Colonic mucosa (tissue), 4 donors: ENCODE measurements at regions not wholly inside any gene's neighbourhood (a gene's known extent, or its start where the extent isn't known, plus 50 kb on each side); places are given as distances from the start of the nearest gene placed in this dataset.

ENCODE experiments used
- DNase-seq: peaks from one replicate; pipeline ENCODE4 v3.0.0-alpha.2; 2020
- H3K27ac ChIP-seq: fragments of 200-600 bp; one replicate; pipeline ENCODE4 v1.8.0; 2021
- H3K27me3 ChIP-seq: fragments of 200-600 bp; one replicate; pipeline ENCODE4 v1.8.0; 2021
- H3K36me3 ChIP-seq: fragments of 200-600 bp; one replicate; pipeline ENCODE4 v1.8.0; 2021
- H3K4me1 ChIP-seq: fragments of 200-600 bp; one replicate; pipeline ENCODE4 v1.8.0; 2021; ENCODE audit warnings: mild to moderate bottlenecking
- H3K4me3 ChIP-seq: fragments of 200-600 bp; one replicate; pipeline ENCODE4 v1.8.0; 2021
- H3K9ac ChIP-seq, 2 donors: one replicate each; pipeline ENCODE4 v1.7.0; 2013; ENCODE audit warnings: control low read depth in 2 of 2, low read depth in 2 of 2, low read length in 2 of 2
- H3K9me3 ChIP-seq: fragments of 200-600 bp; one replicate; pipeline ENCODE4 v1.8.0; 2021
- intact Hi-C: fragments of 100-400 bp; cut with DNase I; formaldehyde crosslinking; loops from one replicate; pipeline ENCODE4 v1.14.1; 2022
- TF ChIP-seq, protein P1 (sequence below): fragments of 200-600 bp; IDR thresholded peaks from one replicate; pipeline ENCODE4 v1.8.0; 2022; ENCODE audit warnings: antibody characterized with exemption, mild to moderate bottlenecking
- donor health status: healthy.
- donor health status: DM: no; HTN: no; CAD: no.
- donor health status: DM: no; HTN: no; CAD: no.

DNA sequence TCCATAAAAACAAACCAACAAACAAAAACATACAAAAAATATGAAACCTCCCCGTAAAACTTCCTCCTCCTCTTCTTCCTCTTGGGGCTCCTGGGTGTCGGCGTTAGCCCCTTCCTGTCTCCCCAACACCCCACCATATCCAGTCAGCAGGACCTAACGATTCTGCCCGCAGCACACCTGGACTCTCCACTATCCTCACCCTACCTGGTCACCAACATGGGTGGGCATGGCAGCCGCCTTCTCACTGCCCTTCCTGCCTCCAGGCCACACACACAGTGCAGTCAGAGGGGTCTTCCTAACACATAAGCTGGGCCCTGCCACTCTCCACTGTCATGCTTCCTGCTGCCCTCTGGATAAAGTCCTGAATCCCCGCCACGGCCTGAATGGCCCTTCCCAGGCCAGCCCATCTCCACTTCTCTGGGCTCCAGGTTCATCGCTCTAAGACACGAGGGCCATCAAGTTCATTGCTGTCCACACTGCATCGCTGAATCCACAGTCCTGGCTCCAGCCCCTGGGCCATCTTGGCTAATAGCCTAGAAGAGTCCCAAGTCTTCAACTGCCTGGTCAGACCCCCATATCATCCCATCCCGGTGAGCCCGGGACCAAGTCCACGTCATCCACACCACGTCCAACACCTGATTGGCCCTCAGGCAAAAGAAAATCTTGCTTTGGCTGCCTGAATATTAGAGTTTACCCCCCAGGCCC lies 76.2 kb downstream of the IGLL1 start:
- H3K27me3 ChIP-seq: no peaks in the 10 kb centered on the region
- no peak overlapping the region for H3K4me3 ChIP-seq
- no peaks in the 10 kb centered on the region for H3K9me3 ChIP-seq
- H3K27ac ChIP-seq: no peak overlapping the region
- no peak overlapping the region for H3K9ac ChIP-seq
- TF ChIP-seq, protein P1, sequence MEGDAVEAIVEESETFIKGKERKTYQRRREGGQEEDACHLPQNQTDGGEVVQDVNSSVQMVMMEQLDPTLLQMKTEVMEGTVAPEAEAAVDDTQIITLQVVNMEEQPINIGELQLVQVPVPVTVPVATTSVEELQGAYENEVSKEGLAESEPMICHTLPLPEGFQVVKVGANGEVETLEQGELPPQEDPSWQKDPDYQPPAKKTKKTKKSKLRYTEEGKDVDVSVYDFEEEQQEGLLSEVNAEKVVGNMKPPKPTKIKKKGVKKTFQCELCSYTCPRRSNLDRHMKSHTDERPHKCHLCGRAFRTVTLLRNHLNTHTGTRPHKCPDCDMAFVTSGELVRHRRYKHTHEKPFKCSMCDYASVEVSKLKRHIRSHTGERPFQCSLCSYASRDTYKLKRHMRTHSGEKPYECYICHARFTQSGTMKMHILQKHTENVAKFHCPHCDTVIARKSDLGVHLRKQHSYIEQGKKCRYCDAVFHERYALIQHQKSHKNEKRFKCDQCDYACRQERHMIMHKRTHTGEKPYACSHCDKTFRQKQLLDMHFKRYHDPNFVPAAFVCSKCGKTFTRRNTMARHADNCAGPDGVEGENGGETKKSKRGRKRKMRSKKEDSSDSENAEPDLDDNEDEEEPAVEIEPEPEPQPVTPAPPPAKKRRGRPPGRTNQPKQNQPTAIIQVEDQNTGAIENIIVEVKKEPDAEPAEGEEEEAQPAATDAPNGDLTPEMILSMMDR: no peak
- no peaks in the 10 kb centered on the region for H3K4me1 ChIP-seq
- H3K36me3 ChIP-seq: no peaks in the 10 kb centered on the region
- no peak for DNase-seq
- intact Hi-C loops: no loop called here

DNA sequence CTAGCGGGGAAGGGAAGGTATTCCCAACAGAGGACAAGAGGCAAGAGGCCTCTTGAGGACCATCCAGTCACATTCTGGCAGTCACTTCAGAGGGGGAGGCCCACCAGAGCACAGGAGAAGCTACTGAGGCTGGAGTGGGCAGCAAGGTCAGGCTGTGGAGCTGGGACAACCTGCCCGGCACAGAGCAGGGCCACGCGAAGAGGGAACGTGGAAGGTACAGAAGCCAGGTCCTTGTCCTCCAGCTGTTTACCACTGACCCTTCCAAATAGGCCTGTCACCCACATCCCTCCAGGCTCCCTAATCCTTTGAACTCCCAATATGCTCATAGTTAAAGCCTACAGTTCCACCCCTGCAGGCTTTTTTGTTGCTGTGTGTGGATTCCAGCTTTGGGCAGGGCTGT lies 76.9 kb downstream of the IGLL1 start:
- TF ChIP-seq, protein P1: no peak
- no peak overlapping the region for H3K4me3 ChIP-seq
- H3K4me1 ChIP-seq: no peaks in the 10 kb centered on the region
- no peak overlapping the region for H3K27ac ChIP-seq
- no peak for DNase-seq
- intact Hi-C loops: no loop called here
- no peak overlapping the region for H3K9ac ChIP-seq
- H3K27me3 ChIP-seq: no peaks in the 10 kb centered on the region
- H3K36me3 ChIP-seq: no peaks in the 10 kb centered on the region
- no peaks in the 10 kb centered on the region for H3K9me3 ChIP-seq

DNA sequence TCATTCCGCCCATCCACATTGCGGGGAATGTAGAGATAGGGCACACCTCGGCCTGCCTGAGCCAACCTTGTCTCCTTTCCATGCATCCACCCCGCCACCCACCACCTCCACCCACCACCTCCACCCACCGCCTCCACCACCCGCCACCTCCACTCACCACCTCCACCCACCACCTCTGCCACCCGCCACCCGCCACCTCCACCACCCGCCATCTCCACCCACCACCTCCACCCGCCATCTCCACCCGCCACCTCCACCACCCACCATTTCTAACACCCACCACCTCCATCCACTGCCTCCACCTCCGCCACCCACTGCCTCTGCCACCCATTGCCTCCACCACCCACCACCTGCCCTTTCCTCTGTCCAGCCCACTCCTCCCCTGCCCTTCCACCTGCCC lies 78.4 kb downstream of the IGLL1 start:
- TF ChIP-seq, protein P1: no peak
- no peak overlapping the region for H3K4me3 ChIP-seq
- no peaks in the 10 kb centered on the region for H3K9me3 ChIP-seq
- no peak for DNase-seq
- intact Hi-C loops: no loop called here
- H3K4me1 ChIP-seq: no peaks in the 10 kb centered on the region
- H3K36me3 ChIP-seq: no peaks in the 10 kb centered on the region
- no peaks in the 10 kb centered on the region for H3K27me3 ChIP-seq
- H3K9ac ChIP-seq: no peak overlapping the region
- H3K27ac ChIP-seq: no peak overlapping the region

DNA sequence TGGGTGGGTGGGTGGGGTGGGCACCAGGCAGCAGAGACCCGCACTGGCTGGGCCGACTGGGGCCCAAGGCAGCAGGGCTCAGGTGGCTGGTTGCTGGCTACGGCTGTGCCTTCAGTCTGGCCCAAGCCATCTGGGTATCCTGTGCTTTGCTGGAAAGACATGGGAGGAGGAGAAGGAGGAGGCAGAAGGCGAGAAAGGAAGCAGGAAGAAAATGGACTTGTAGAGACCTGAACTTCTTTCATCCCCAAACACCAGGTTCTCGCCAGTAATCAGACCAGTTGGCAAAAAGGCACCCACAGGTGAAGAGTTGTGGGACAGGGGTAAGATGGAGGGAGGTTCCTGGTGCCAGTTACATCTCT lies 78.8 kb downstream of the IGLL1 start:
- Histone ChIP-seq H3K9me3 (no peaks in the 10 kb centered on the region), H3K4me3 (no peak overlapping the region), H3K27me3 (no peaks in the 10 kb centered on the region), H3K4me1 (no peaks in the 10 kb centered on the region), H3K9ac (no peak overlapping the region), H3K27ac (no peak overlapping the region), H3K36me3 (no peaks in the 10 kb centered on the region)
- intact Hi-C loops: no loop called here
- TF ChIP-seq, protein P1: no peak
- no peak for DNase-seq

DNA sequence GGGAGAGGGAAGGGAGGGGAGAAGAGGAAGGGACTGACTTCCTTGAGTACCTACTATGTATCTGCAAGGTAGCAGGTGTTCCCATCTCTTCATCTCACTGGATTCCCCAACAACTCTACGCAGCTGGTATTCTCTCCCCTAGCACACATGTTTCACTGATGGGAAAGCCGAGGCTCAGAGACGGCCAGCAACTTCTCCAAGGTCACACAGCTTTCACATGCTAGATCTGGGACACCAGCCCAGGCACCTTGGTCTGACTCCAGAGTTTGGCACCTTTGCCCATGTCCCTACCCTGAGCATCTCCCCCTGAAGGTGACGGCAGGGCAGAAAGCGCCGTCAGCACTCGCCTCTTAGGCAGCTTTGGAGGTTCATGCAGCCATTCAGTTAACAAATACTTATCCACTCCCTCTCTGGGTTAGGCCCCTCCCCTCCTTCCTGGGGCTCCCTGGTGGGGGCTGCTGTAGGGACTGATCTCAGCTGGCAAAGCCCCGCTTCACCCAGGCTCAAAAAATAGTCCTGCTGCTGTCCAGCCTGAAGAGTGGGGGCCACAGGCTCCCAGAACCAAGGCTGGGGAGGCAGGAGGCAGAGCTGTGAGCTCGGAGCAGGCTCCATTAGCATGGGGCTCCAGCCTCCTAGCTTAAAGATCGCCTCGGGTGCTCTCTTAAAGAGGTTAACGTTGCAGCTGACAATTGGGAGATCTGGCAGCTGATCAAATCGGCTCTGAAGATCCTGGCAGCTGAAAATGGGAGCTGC lies 79.4 kb downstream of the IGLL1 start:
- H3K27me3 ChIP-seq: no peaks in the 10 kb centered on the region
- no peak for DNase-seq
- H3K9ac ChIP-seq: no peak overlapping the region
- no peak overlapping the region for H3K27ac ChIP-seq
- TF ChIP-seq, protein P1: no peak
- intact Hi-C loops: no loop called here
- no peaks in the 10 kb centered on the region for H3K9me3 ChIP-seq
- no peaks in the 10 kb centered on the region for H3K36me3 ChIP-seq
- H3K4me3 ChIP-seq: no peak overlapping the region
- H3K4me1 ChIP-seq: no peaks in the 10 kb centered on the region
